ENCODE measurements at regions not wholly inside any gene's neighbourhood (a gene's known extent, or its start where the extent isn't known, plus 50 kb on each side); places are given as distances from the start of the nearest gene placed in this dataset.

GRCh38 chr1:209382231-209383100 lies 201.0 kb upstream of the CAMK1G start:
- H3K36me3 Mint-ChIP-seq = no peaks in the 10 kb centered on the region
- no peak overlapping the region for H3K4me3 Mint-ChIP-seq
- Histone ChIP-seq H4K20me1 (ENCODE audit: insufficient read depth, low read length) (no peaks in the 10 kb centered on the region), H3K9me3 (replicated peaks in 1 of 2; ENCODE audit: control insufficient read depth in 1 of 2, insufficient read depth in 1 of 2, low read length in 2 of 2) (no peaks in the 10 kb centered on the region), H3K4me2 (replicated peaks; ENCODE audit: extremely low read depth, low read length, poor library complexity, severe bottlenecking) (no peak overlapping the region), H3K36me3 (replicated peaks in 1 of 2; ENCODE audit: control insufficient read depth in 1 of 2, insufficient read depth in 2 of 2, low read length in 2 of 2) (no peaks in the 10 kb centered on the region), H2AFZ (ENCODE audit: insufficient read depth, low read depth, low read length, poor library complexity, severe bottlenecking) (no peak overlapping the region), H3K4me1 (ENCODE audit: control insufficient read depth in 1 of 2, insufficient read depth in 2 of 2, low read length in 2 of 2) (no peaks in the 10 kb centered on the region), H3K4me3 (replicated peaks in 1 of 3; ENCODE audit: low read depth in 2 of 3, low read length in 3 of 3) (no peak overlapping the region), H3K27ac (ENCODE audit: low read depth in 1 of 2, low read length in 2 of 2) (no peak overlapping the region), H3K9ac (ENCODE audit: insufficient read depth, low read length, poor library complexity, severe bottlenecking) (no peak overlapping the region), H3K27me3 (ENCODE audit: control insufficient read depth in 2 of 2, insufficient read depth in 2 of 2, low read length in 2 of 2) (no peaks in the 10 kb centered on the region), H3K79me2 (ENCODE audit: insufficient read depth, low read length) (no peaks in the 10 kb centered on the region)
- peaks cover 6% of the 10 kb centered on the region for H3K4me1 Mint-ChIP-seq
- H3K27me3 Mint-ChIP-seq (ENCODE audit: low read depth in 3 of 3) = no peaks in the 10 kb centered on the region
- intact Hi-C loops (cut with micrococcal nuclease) = no loop called here
- WGBS (ENCODE audit: insufficient coverage) = 83% methylated on average over 1 of the region's 3 CpGs
- TF ChIP-seq, protein P1, sequence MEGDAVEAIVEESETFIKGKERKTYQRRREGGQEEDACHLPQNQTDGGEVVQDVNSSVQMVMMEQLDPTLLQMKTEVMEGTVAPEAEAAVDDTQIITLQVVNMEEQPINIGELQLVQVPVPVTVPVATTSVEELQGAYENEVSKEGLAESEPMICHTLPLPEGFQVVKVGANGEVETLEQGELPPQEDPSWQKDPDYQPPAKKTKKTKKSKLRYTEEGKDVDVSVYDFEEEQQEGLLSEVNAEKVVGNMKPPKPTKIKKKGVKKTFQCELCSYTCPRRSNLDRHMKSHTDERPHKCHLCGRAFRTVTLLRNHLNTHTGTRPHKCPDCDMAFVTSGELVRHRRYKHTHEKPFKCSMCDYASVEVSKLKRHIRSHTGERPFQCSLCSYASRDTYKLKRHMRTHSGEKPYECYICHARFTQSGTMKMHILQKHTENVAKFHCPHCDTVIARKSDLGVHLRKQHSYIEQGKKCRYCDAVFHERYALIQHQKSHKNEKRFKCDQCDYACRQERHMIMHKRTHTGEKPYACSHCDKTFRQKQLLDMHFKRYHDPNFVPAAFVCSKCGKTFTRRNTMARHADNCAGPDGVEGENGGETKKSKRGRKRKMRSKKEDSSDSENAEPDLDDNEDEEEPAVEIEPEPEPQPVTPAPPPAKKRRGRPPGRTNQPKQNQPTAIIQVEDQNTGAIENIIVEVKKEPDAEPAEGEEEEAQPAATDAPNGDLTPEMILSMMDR (IDR thresholded peaks at IDR 0.05) = no peak
- no peaks in the 10 kb centered on the region for H3K9me3 Mint-ChIP-seq
- H3K27ac Mint-ChIP-seq = no peak overlapping the region
- DNase-seq = no peak

- no peak overlapping the region for H3K27ac Mint-ChIP-seq
- peaks cover 6% of the 10 kb centered on the region for H3K4me1 Mint-ChIP-seq
- Histone ChIP-seq H3K36me3 (replicated peaks in 1 of 2; ENCODE audit: control insufficient read depth in 1 of 2, insufficient read depth in 2 of 2, low read length in 2 of 2) (no peaks in the 10 kb centered on the region), H3K9ac (ENCODE audit: insufficient read depth, low read length, poor library complexity, severe bottlenecking) (no peak overlapping the region), H3K27ac (ENCODE audit: low read depth in 1 of 2, low read length in 2 of 2) (no peak overlapping the region), H3K27me3 (ENCODE audit: control insufficient read depth in 2 of 2, insufficient read depth in 2 of 2, low read length in 2 of 2) (no peaks in the 10 kb centered on the region), H3K9me3 (replicated peaks in 1 of 2; ENCODE audit: control insufficient read depth in 1 of 2, insufficient read depth in 1 of 2, low read length in 2 of 2) (no peaks in the 10 kb centered on the region), H3K4me2 (replicated peaks; ENCODE audit: extremely low read depth, low read length, poor library complexity, severe bottlenecking) (no peak overlapping the region), H4K20me1 (ENCODE audit: insufficient read depth, low read length) (no peaks in the 10 kb centered on the region), H2AFZ (ENCODE audit: insufficient read depth, low read depth, low read length, poor library complexity, severe bottlenecking) (no peak overlapping the region), H3K4me1 (ENCODE audit: control insufficient read depth in 1 of 2, insufficient read depth in 2 of 2, low read length in 2 of 2) (no peaks in the 10 kb centered on the region), H3K79me2 (ENCODE audit: insufficient read depth, low read length) (no peaks in the 10 kb centered on the region), H3K4me3 (replicated peaks in 1 of 3; ENCODE audit: low read depth in 2 of 3, low read length in 3 of 3) (no peak overlapping the region)
- no peak overlapping the region for H3K4me3 Mint-ChIP-seq
- no peak for DNase-seq
- intact Hi-C loops (cut with micrococcal nuclease) = no loop called here
- no peaks in the 10 kb centered on the region for H3K9me3 Mint-ChIP-seq
- 100% methylated on average over 1 of the region's 4 CpGs for WGBS (ENCODE audit: insufficient coverage)
- TF ChIP-seq, protein P1 (IDR thresholded peaks at IDR 0.05) = no peak
- peaks cover 0 to 1% (median 0%) of the 10 kb centered on the region in 3 donors for H3K27me3 Mint-ChIP-seq (ENCODE audit: low read depth in 3 of 3)
- no peaks in the 10 kb centered on the region for H3K36me3 Mint-ChIP-seq
Measured at GRCh38 chr1:209383422-209383821, 200.1 kb upstream of the CAMK1G start.
